NCI-H2196 (cell line): ENCODE measurements at regions not wholly inside any gene's neighbourhood (a gene's known extent, or its start where the extent isn't known, plus 50 kb on each side); places are given as distances from the start of the nearest gene placed in this dataset.
"Not testable (repeated sequence)": the region's sequence is repeated elsewhere in the genome, so short reads cannot be mapped to it uniquely, and the experiment has no call there.

Experiments used
- DNase-seq: peaks from one replicate; lab custom pipeline; 2025; ENCODE audit not compliant: unreplicated experiment; lab: John Stamatoyannopoulos, UW

DNA sequence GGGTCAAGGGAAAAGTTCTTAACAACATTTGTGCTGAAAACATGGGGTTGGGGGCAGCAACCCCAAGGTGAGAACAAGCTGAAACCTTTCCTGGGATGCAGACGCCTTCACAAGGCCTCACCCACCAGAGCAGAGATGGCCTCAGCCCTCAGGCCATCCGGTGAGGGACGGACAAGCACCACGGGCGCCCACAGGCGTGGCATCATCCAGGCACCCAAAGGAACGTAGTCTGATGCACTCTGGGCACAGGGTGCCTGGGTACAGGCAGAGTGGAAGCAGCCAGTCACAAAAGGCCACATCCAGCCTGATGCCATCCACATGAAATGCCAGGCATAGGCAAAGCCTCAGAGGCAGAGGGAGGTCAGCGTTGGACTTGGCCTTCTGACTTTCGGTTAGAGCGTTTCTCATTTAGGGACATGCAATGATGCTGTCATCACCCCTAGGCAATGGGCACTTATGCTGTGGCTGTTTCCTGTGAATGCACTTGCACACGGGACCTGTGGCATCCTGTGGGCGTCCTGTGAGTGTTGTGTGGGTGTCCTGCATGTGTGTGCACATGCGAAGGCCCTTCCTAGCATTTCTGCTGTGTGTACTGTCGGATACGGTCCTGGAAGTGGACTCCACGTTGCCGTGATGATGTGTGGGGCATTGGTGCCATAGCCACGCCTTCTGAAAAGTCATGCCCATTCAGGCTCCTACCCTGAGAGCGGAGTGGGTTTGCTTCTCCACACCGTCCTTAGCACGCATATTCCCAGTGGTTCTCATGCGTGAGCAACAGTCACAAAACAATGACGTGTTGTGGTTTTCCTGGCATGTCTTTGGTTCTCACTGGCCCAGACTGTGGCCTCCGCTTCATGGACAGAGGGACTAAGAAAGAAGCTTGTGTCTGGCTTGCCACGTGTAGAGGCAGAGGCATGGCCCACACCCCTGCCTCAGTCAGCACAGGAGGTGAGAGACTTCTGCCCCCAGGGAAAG is 52.7 kb upstream of the ZNF469 start:
- DNase-seq = no peak

DNA sequence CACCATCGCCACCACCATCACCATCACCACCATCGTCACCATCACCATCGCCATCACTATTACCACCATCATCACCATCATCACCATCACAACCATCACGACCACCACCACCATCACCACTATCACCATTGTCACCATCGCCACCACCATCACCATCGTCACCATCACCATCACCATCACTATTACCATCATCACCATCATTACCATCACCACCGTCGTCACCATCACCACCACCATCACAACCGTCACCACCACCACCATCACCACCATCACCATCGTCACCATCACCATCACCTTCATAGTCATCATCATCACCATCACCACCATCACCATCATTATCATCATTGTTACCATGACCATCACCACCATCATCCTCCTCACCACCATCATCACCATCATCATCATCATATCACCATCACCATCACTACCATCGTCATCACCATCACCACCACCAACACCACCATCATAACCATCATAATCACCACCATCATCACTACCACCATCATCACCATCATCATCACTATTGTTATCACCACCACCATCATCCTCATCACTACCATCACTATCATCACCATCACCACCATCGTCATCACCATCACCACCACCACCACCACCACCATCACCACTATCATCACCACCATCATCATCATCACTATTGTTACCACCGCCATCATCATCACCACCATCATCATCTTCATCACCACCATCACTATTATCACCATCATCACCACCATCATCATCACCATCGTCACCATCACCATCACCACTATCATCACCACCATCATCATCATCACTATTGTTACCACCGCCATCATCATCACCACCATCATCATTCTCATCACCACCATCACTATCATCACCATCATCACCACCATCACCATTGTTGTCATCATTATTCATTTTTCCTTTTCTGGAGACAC is 51.5 kb upstream of the ZNF469 start:
- DNase-seq = no peak

DNA sequence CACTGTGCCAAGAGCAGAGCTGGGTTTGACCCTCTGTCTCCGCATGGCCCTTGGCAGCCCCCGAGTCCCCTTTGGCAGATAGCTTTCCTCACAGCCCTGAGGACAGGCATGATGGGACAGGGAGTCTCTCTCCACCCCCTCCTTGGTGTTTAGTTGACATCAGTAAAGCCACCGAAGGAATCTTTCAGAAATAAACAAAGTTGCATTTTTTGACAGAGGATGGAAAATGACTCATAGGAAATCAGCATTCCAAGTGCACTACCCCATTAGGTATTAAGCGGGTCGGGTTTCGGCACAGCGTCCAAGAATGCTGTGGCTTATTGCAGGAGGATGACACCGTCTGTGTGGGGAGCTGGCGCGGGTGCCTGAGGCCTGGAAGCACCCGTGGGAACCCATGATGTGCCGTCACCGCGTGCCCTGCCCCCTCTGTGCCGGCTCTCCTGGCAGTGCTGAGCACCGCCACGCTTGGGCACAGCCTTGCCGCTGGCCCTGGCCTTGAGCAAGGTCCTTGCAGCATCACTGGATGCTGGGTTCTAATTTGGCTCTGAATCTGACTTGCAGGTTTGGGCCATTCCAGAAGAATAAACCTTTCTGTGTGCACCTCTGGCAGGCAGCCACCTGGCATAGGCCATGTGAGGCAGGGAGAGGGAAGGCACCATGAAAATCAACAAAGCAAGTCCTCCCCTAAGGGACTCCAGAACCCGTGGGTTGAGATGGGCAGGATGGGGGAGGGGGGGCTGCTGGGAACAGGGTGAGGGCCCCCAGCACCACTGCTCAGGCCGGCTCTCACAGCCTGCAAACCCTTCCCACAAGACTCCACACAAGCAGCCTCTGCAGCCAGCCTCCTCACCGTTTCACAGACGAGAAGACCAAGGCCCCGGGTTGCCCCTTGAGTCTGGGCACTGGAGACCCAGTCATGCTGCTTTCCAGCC is 50.5 kb upstream of the ZNF469 start:
- peak; percentile 38 for DNase-seq

DNA sequence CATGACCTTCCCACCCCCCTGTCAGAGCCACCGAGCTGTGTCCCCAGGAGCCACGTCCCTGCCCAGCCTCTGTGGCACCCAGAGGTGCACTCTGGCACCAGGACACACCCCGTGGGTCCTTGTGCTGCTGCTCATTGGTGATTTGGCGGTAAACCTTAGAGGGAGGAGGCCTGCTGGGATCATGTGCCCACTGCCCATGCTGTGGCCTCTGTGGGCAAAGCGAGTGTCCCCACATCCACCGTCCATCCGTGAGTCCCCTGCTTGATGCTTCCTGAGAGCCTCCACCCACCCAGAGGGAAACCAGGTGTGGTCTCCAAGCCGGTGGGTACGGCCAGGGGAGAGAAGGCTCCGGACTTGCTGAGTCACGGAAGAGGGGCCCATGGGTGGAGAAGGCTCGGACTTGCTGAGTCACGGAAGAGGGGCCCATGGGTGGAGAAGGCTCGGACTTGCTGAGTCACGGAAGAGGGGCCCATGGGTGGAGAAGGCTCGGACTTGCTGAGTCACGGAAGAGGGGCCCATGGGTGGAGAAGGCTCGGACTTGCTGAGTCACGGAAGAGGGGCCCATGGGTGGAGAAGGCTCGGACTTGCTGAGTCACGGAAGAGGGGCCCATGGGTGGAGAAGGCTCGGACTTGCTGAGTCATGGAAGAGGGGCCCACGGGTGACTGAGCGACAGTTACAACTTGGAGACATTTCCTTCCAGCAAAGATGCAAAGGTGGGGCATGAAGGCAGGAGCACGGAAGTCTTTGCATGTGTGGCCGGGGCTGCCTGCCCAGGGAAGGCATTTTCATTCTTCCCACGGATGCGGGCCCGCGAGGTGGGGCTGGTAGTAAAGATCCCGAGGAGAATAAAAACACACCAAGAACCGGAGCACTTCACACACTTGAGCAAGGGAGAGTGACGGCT is 49.6 kb upstream of the ZNF469 start:
- DNase-seq = not testable (repeated sequence)
